ENCODE measurements at regions not wholly inside any gene's neighbourhood (a gene's known extent, or its start where the extent isn't known, plus 50 kb on each side); places are given as distances from the start of the nearest gene placed in this dataset.
A peak's percentile ranks its signal among the peaks of the same experiment; 100 is the strongest.

DNA sequence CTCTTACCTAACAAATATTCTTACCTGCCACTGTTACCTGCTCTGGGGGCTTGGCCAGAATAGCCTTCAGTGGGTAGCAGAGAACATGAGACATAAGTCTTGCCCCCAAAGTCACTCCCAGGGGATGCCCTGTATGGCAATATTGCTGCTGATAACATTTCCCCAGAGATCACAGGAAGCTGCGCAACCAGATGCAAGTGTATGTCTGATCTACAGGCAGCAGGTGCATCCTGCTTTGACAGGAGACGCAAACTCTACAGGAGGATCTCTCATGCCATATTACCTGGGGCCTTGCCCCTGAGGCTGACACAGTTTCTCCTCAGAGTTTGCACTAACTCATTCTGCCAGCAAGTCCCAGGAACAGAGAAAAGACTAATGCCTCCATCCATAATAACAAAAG, 174.4 kb upstream of the LPP start:
- no peak for DNase-seq
- WGBS (ENCODE audit: insufficient coverage) = 23% methylated on average over 2 of the region's 2 CpGs
- no peak for TF ChIP-seq CTCF (IDR thresholded peaks at IDR 0.05)
- Histone ChIP-seq H3K27me3 (ENCODE audit: control insufficient read depth in 2 of 2, insufficient read depth in 2 of 2, low read length in 2 of 2) (no peaks in the 10 kb centered on the region), H2AFZ (ENCODE audit: insufficient read depth, low read depth, low read length, poor library complexity, severe bottlenecking) (no peak overlapping the region), H3K4me1 (ENCODE audit: control insufficient read depth in 1 of 2, insufficient read depth in 2 of 2, low read length in 2 of 2) (peaks cover 0 to 4% of the 10 kb centered on the region in 2 donors), H3K4me2 (replicated peaks; ENCODE audit: extremely low read depth, low read length, poor library complexity, severe bottlenecking) (no peak overlapping the region), H3K9ac (ENCODE audit: insufficient read depth, low read length, poor library complexity, severe bottlenecking) (no peak overlapping the region), H3K9me3 (replicated peaks in 1 of 2; ENCODE audit: control insufficient read depth in 1 of 2, insufficient read depth in 1 of 2, low read length in 2 of 2) (peaks cover 0 to 5% of the 10 kb centered on the region in 2 donors), H3K36me3 (replicated peaks in 1 of 2; ENCODE audit: control insufficient read depth in 1 of 2, insufficient read depth in 2 of 2, low read length in 2 of 2) (no peaks in the 10 kb centered on the region), H3K27ac (ENCODE audit: low read depth in 1 of 2, low read length in 2 of 2) (no peak overlapping the region), H4K20me1 (ENCODE audit: insufficient read depth, low read length) (no peaks in the 10 kb centered on the region), H3K4me3 (replicated peaks in 1 of 3; ENCODE audit: low read depth in 2 of 3, low read length in 3 of 3) (no peak overlapping the region), H3K79me2 (ENCODE audit: insufficient read depth, low read length) (no peaks in the 10 kb centered on the region)
- Mint-ChIP-seq H3K27ac (peak overlapping the region in 1 of 7 donors; percentile 54), H3K27me3 (ENCODE audit: low read depth in 3 of 3) (peaks cover 1 to 5% (median 1%) of the 10 kb centered on the region in 3 donors), H3K36me3 (peaks cover 3 to 6% of the 10 kb centered on the region in 2 donors), H3K9me3 (peaks cover 2 to 6% (median 5%) of the 10 kb centered on the region in 7 donors), H3K4me3 (no peak overlapping the region), H3K4me1 (peaks cover 26% of the 10 kb centered on the region)
- intact Hi-C loops (cut with micrococcal nuclease) = no loop called here

DNA sequence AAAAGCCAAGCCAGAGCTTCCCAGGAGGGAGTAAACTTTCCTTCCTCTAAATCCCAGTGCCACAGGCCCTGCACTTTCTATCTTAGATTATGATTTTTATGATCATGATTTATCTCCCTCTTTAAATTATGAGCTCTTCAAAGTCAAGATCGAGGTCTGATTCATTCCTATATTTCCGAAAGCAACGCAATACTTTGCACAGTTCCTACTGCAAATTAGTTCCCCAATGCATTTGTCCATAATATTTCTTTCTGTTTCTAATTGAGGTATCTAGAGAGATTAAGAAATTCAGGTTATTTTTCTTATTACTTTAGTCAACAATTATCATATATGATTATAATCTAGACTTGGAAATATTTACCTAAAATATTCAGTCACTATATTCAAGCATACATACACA, 173.1 kb upstream of the LPP start:
- Histone ChIP-seq H3K9ac (ENCODE audit: insufficient read depth, low read length, poor library complexity, severe bottlenecking) (no peak overlapping the region), H3K27me3 (ENCODE audit: control insufficient read depth in 2 of 2, insufficient read depth in 2 of 2, low read length in 2 of 2) (no peaks in the 10 kb centered on the region), H3K79me2 (ENCODE audit: insufficient read depth, low read length) (no peaks in the 10 kb centered on the region), H2AFZ (ENCODE audit: insufficient read depth, low read depth, low read length, poor library complexity, severe bottlenecking) (no peak overlapping the region), H4K20me1 (ENCODE audit: insufficient read depth, low read length) (no peaks in the 10 kb centered on the region), H3K27ac (ENCODE audit: low read depth in 1 of 2, low read length in 2 of 2) (no peak overlapping the region), H3K4me1 (ENCODE audit: control insufficient read depth in 1 of 2, insufficient read depth in 2 of 2, low read length in 2 of 2) (peaks cover 0 to under 1% of the 10 kb centered on the region in 2 donors), H3K9me3 (replicated peaks in 1 of 2; ENCODE audit: control insufficient read depth in 1 of 2, insufficient read depth in 1 of 2, low read length in 2 of 2) (peaks cover 0 to 5% of the 10 kb centered on the region in 2 donors), H3K4me2 (replicated peaks; ENCODE audit: extremely low read depth, low read length, poor library complexity, severe bottlenecking) (no peak overlapping the region), H3K4me3 (replicated peaks in 1 of 3; ENCODE audit: low read depth in 2 of 3, low read length in 3 of 3) (no peak overlapping the region), H3K36me3 (replicated peaks in 1 of 2; ENCODE audit: control insufficient read depth in 1 of 2, insufficient read depth in 2 of 2, low read length in 2 of 2) (no peaks in the 10 kb centered on the region)
- Mint-ChIP-seq H3K4me1 (peaks cover 24% of the 10 kb centered on the region), H3K4me3 (no peak overlapping the region), H3K9me3 (peaks cover 2 to 6% (median 5%) of the 10 kb centered on the region in 7 donors), H3K27ac (no peak overlapping the region), H3K36me3 (peaks cover 3 to 6% of the 10 kb centered on the region in 2 donors), H3K27me3 (ENCODE audit: low read depth in 3 of 3) (peaks cover 1 to 5% (median 2%) of the 10 kb centered on the region in 3 donors)
- no peak for TF ChIP-seq CTCF (IDR thresholded peaks at IDR 0.05)
- no CpG with 5 or more reads among the region's 3 CpGs for WGBS (ENCODE audit: insufficient coverage)
- intact Hi-C loops (cut with micrococcal nuclease) = no loop called here
- no peak for DNase-seq

Data from CD14-positive monocyte (primary cell).